RPMI7951 (cell line): ENCODE measurements at regions not wholly inside any gene's neighbourhood (a gene's known extent, or its start where the extent isn't known, plus 50 kb on each side); places are given as distances from the start of the nearest gene placed in this dataset.

ENCODE experiments used
- DNase-seq: peaks from one replicate; pipeline ENCODE4 v3.0.0-alpha.2; 2012; ENCODE audit warnings: low read depth

GRCh38 chr3:73801444-73801843 lies 176.7 kb upstream of the PDZRN3 start:
- DNase-seq: no peak

- DNase-seq: no peak
Observed at GRCh38 chr3:73797311-73797710, 172.6 kb upstream of the PDZRN3 start.

- DNase-seq: no peak
Observed at GRCh38 chr3:73796382-73796781, 171.6 kb upstream of the PDZRN3 start.

GRCh38 chr3:73791356-73791755 lies 166.6 kb upstream of the PDZRN3 start:
- no peak for DNase-seq

- DNase-seq: no peak
Observed at GRCh38 chr3:73789825-73790444, 165.2 kb upstream of the PDZRN3 start.

- no peak for DNase-seq
Observed at GRCh38 chr3:73787620-73788019, 162.9 kb upstream of the PDZRN3 start.

- no peak for DNase-seq
Observed at GRCh38 chr3:73786998-73787397, 162.3 kb upstream of the PDZRN3 start.

GRCh38 chr3:73786321-73786807 lies 161.6 kb upstream of the PDZRN3 start:
- DNase-seq: peak; percentile 97

GRCh38 chr3:73784686-73785392 lies 160.1 kb upstream of the PDZRN3 start:
- peak; percentile 79 for DNase-seq

GRCh38 chr3:73783811-73784210 lies 159.1 kb upstream of the PDZRN3 start:
- DNase-seq: no peak

GRCh38 chr3:73781541-73781940 lies 156.8 kb upstream of the PDZRN3 start:
- DNase-seq: peak; percentile 58

GRCh38 chr3:73774645-73775044 lies 149.9 kb upstream of the PDZRN3 start:
- no peak for DNase-seq

GRCh38 chr3:73773233-73773632 lies 148.5 kb upstream of the PDZRN3 start:
- no peak for DNase-seq

- DNase-seq: no peak
Observed at GRCh38 chr3:73772076-73772886, 147.5 kb upstream of the PDZRN3 start.

- DNase-seq: peak; percentile 26
Observed at GRCh38 chr3:73768524-73769308, 144.0 kb upstream of the PDZRN3 start.

- peak; percentile 79 for DNase-seq
Observed at GRCh38 chr3:73766599-73767381, 142.0 kb upstream of the PDZRN3 start.

- peak; percentile 58 for DNase-seq
Observed at GRCh38 chr3:73765878-73766545, 141.3 kb upstream of the PDZRN3 start.

GRCh38 chr3:73762855-73763254 lies 138.1 kb upstream of the PDZRN3 start:
- DNase-seq: no peak

GRCh38 chr3:73759297-73759711 lies 134.6 kb upstream of the PDZRN3 start:
- DNase-seq: no peak

GRCh38 chr3:73757536-73757935 lies 132.8 kb upstream of the PDZRN3 start:
- no peak for DNase-seq
